GM21423 (cell line): ENCODE measurements at regions not wholly inside any gene's neighbourhood (a gene's known extent, or its start where the extent isn't known, plus 50 kb on each side); places are given as distances from the start of the nearest gene placed in this dataset.
"Not testable (repeated sequence)": the region's sequence is repeated elsewhere in the genome, so short reads cannot be mapped to it uniquely, and the experiment has no call there.

Experiments used
- ATAC-seq: cut with Tn5 transposase; IDR thresholded peaks from one replicate; pipeline ENCODE4 v1.9.1; 2021; ENCODE audit warnings: mild to moderate bottlenecking, moderate library complexity; ENCODE audit not compliant: unreplicated experiment

- ATAC-seq, result not testable (repeated sequence)
Observed at GRCh38 chr1:14177866-14178265, 420.6 kb upstream of the KAZN start.

DNA sequence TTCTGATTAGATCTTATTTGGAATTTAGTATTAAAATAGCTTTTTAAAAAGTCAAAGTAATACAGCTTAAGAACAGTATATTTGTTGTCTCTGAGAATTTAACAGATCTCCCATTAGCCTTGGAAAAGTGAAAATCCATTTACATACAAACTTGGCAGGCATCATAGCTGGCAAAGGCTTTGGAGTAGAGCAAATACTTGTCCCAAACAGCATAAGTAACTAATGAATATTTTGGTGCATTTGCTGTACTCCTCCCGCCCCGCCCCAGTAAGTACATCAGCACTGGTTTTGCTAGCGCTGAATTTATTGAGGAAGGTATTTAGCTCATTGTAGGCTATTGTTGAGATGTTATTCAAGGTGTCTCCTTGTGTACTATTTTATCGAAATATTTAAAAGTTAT is 417.7 kb upstream of the KAZN start:
- ATAC-seq, result no peak

DNA sequence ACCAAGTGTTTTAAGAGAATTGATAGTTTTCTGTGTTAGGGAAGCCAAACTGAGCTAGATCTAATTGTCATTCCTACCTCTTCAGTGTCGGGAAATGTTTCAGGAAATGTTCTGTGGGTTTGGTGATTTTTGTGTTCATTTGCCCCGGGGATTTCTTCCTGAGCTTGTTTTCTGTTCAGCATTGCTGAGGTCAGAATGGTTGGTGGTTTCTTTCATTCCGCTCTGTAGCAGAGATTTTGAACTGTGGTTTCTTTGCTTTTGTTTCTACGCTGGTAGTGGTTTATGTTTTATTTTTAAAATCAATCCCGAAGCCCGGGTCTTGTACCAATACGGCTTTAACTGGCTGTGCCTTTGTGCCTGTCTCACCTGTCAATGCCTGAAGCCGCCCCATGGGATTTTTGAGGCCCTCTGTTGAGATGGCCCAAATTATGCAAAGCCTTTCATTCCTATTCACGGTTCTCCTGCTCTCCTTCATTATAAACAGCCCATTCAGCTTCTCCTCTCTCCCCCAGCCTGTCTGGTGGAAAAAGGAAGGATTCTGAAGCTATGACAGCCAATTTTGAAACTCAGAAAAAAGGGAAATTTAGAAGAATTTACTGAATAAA is 417.2 kb upstream of the KAZN start:
- no peak for ATAC-seq

DNA sequence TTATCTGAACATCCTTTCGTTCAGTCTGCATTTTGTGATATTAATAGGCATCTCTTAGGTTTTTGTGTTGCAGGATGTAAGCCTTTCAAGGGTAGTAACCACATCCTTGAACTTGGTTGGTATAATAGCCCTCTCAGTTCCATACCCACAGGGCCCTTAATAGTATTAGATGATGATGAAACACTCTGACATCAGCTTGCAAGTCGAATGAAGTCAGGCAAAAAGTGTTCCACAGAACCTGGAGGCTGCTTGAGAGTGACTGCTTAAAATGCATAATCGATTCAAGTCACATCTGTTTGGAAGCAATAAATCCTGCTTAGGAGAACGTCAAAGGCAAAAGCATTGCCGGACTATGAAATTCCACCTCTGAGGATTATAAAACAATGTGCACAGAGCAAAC is 415.6 kb upstream of the KAZN start:
- ATAC-seq, result no peak

- ATAC-seq, result no peak
Observed at GRCh38 chr1:14183329-14183728, 415.2 kb upstream of the KAZN start.

- ATAC-seq, result no peak
Observed at GRCh38 chr1:14184454-14184853, 414.0 kb upstream of the KAZN start.

DNA sequence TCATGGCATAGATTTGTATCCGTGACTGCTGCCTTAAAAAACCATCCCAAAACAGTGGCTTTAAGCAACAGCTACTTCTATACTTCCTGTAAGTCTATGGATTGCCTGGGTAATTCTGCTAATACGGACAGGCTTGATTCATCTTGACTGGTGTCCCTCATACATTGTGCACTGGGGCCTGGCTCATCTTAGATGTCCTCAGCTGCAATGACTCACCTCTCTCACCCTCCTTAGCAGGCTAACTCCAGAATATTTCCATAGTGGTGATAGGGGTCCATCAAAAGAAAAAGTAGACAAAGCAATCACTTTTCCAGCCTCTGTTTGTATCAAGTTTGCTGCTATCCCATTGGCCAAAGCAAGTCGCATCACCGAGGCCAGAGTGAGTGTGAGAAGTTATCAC is 409.1 kb upstream of the KAZN start:
- no peak for ATAC-seq

- no peak for ATAC-seq
Observed at GRCh38 chr1:14190508-14190907, 408.0 kb upstream of the KAZN start.

DNA sequence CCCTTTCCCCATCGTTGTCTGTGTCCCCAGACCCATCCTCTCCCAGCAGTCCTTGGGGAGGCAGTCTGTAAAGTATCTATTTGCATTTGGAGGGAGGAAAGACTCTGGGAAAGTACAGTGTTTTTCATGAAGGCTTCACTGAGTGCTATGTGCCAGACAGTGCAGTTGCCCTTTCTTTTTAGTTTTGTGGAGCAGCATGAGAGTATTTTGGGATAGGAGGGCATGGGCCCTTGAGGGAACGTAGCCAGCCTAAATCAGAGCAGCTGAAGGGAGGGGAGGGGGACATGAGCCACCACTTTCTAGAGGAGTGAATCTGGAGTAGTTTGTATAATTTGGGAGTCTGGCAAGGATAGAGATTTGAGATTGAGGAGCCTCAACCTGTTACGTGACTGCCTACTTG is 404.0 kb upstream of the KAZN start:
- ATAC-seq, result no peak

DNA sequence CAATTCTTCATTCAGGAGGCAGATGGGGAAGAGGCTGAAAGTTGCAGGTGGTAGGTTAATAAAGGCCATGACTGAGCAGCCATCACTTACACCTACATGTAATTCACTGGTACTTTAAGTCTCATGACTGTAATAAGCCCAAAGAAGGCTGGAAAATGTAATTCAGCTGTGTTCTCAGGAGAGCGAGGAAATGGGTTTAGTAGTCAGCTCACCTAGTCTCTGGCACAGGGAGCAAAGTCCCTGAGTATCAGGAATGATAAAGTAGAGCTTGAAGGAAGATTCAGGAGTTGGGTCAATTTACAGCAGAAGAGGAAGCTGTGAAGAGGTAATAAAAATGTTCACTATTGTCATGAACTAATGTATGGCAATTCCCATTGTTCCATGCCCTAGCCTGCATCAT is 393.4 kb upstream of the KAZN start:
- ATAC-seq, result no peak

DNA sequence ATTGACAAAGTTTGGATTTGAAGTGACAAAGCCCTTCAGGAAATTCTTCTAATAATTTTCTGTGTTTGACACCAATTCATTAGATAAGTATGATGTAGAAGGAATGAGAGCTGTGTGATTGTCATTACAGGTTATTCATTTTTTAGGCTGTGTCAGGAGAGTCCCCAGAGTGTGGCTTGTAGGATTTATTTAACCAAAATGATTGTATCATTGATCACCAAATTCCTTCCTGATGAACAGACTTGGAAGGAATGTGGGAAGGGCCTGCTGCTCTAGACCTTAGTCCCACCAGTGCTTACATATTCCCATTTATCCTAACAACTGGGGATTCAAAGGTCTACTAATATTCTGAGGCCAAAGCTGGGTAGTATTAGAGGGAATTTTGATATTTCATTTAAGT is 383.3 kb upstream of the KAZN start:
- no peak for ATAC-seq

DNA sequence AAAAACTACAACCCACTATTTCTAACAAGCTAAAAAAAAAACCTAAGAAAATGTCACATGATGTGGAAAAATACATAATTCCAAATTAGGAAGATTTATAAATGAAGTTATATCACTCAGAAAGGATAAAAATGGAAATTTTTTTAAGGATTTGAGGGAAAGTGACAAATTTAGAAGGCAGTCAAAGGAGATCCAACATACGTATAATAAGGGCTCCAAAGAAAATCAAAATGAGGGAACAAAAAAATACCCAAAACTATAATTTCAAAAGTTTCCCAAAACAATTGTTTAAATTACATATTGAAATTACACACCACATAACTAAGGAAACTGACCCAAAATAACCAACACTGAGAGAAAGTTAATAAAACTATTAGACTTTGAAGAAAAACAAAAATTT is 381.1 kb upstream of the KAZN start:
- ATAC-seq, result no peak

DNA sequence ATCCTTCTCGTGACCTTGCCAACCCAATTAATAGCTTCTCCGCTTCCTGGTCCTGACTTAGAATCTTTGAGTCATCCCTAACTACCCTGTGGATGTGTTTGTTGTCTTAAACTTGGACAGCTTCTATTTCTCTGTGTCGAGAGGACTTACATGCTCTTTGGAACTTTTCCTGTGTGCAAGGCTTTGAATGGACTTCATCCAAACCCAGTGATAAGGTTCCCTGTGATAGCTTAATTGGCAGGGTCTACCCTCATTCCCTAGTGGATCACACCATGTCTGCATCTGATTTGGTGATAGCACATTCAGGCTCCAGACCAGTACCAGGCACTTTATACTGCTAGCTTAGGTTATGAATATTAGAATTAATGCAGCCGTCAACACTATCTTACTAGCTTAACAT is 378.2 kb upstream of the KAZN start:
- ATAC-seq, result no peak

DNA sequence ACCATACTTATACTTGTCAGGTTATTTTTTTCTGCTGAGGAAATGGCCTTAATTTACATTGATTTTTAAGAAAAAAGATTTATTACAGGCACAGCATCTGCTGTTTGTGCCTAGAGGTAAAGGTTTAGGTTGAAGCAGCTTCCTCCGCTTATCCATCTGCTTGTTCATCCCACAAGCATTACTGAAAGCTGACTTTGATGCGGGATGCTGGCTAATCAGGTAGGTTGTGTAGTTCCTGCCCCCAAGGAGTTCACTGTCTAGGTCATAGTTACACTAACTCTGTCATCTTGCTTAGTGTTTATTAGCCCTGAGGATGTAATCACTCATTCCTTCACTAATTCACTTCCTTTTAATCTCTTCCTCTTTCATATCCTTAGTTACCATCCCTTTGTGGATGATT is 377.7 kb upstream of the KAZN start:
- no peak for ATAC-seq

GRCh38 chr1:14222086-14222485 is 376.4 kb upstream of the KAZN start:
- no peak for ATAC-seq

- no peak for ATAC-seq
Observed at GRCh38 chr1:14228677-14229076, 369.8 kb upstream of the KAZN start.

DNA sequence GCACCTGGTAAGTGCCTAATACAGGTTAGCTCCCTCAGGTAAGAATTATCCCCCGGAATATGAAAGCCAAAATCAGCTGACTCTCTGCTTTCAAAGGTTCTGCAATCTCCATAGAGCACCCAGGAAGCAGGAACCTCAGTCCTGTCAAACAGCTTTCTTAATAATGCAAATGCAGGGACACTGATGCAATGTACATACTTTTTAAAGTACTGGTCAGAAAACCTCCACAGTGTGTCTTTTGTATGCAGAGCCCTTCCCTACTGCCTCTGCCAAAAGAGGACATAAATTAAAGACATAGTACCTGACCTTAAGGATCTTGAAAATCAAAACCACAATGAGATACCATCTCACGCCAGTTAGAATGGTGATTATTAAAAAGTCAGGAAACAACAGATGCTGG is 365.0 kb upstream of the KAZN start:
- ATAC-seq, result no peak

- ATAC-seq, result no peak
Observed at GRCh38 chr1:14236097-14236496, 362.4 kb upstream of the KAZN start.

GRCh38 chr1:14238472-14239307 is 359.8 kb upstream of the KAZN start:
- ATAC-seq, result no peak

- ATAC-seq, result no peak
Observed at GRCh38 chr1:14240265-14240664, 358.2 kb upstream of the KAZN start.

DNA sequence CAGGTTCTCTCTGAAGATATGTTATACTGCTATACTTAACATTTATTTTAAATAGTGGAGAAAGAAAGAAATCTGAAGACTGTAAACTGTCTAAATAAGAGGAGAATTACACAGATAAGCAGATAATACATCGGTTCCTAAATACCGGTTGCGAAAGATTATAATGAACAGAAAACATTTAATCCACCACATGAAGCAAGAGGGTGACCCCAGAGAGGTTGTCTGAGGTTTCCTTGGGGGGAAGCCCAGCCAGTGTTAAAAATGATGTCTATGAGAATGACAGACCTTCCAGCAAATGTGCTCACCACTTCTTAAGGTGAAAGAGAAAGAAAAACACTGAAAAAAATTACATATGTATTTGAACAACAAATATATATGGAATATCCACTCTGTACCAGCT is 356.4 kb upstream of the KAZN start:
- ATAC-seq, result no peak

- ATAC-seq, result no peak
Observed at GRCh38 chr1:14242870-14243269, 355.6 kb upstream of the KAZN start.

GRCh38 chr1:14245954-14246353 is 352.5 kb upstream of the KAZN start:
- no peak for ATAC-seq
